ENCODE measurements at regions not wholly inside any gene's neighbourhood (a gene's known extent, or its start where the extent isn't known, plus 50 kb on each side); places are given as distances from the start of the nearest gene placed in this dataset.

DNA sequence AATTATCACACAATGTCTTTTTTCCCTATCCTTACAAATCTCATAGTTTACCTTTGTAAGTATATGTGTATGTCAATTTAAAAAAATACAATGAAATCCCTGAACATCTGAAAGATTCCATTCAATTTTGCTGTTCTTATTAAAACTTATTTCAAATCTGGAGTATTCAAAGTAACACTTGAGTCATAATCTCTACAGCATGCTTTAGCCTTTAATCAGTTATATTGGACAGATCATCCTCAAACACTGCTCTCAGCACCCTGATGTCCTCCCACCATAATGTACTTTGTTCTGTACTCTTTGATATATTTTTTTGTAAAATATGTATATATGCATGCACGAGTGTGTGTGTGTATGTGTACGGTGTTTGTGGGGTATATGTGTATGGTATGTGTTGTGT lies 83.0 kb upstream of the RPS6KA2 start:
- ChIA-PET POLR2A (no interaction called here), CTCF (no interaction called here)
- TF ChIP-seq, protein P1, sequence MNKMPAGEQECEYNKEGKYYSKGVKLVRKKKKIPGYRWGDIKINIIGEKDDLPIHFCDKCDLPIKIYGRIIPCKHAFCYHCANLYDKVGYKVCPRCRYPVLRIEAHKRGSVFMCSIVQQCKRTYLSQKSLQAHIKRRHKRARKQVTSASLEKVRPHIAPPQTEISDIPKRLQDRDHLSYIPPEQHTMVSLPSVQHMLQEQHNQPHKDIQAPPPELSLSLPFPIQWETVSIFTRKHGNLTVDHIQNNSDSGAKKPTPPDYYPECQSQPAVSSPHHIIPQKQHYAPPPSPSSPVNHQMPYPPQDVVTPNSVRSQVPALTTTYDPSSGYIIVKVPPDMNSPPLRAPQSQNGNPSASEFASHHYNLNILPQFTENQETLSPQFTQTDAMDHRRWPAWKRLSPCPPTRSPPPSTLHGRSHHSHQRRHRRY (tag by site-specific recombination; IDR thresholded peaks at IDR 0.05) = no peak
- no peak for TF ChIP-seq HOXA7 (CRISPR knock-in tag; IDR thresholded peaks at IDR 0.05; ENCODE audit: borderline replicate concordance)
- TF ChIP-seq ZNF529 (tag by site-specific recombination; IDR thresholded peaks at IDR 0.05; ENCODE audit: insufficient replicate concordance) = no peak
- TF ChIP-seq ZNF169 (tag by site-specific recombination; IDR thresholded peaks at IDR 0.05) = no peak
- no peak for TF ChIP-seq ZNF558 (tag by site-specific recombination; IDR thresholded peaks at IDR 0.05)
- TF ChIP-seq ZNF837 (tag by site-specific recombination; IDR thresholded peaks at IDR 0.05) = no peak
- TF ChIP-seq, protein P2, sequence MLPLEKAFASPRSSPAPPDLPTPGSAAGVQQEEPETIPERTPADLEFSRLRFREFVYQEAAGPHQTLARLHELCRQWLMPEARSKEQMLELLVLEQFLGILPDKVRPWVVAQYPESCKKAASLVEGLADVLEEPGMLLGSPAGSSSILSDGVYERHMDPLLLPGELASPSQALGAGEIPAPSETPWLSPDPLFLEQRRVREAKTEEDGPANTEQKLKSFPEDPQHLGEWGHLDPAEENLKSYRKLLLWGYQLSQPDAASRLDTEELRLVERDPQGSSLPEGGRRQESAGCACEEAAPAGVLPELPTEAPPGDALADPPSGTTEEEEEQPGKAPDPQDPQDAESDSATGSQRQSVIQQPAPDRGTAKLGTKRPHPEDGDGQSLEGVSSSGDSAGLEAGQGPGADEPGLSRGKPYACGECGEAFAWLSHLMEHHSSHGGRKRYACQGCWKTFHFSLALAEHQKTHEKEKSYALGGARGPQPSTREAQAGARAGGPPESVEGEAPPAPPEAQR (tag by site-specific recombination; IDR thresholded peaks at IDR 0.05) = no peak
- TF ChIP-seq KLF7 (tag by site-specific recombination; IDR thresholded peaks at IDR 0.05; ENCODE audit: borderline replicate concordance) = no peak
- TF ChIP-seq ZNF501 (tag by site-specific recombination; IDR thresholded peaks at IDR 0.05) = no peak
- Histone ChIP-seq H3K4me1 (ENCODE audit: control insufficient read depth, insufficient read depth, low read length) (no peaks in the 10 kb centered on the region), H3K36me3 (ENCODE audit: control insufficient read depth in 2 of 2, insufficient read depth in 1 of 2, low read length in 2 of 2) (no peaks in the 10 kb centered on the region), H3K27ac (ENCODE audit: extremely low read depth, low read depth, low read length) (no peak overlapping the region), H3K9me3 (ENCODE audit: control insufficient read depth, insufficient read depth, low read depth, low read length) (no peaks in the 10 kb centered on the region), H3K4me3 (ENCODE audit: low read depth, low read length) (no peak overlapping the region)

DNA sequence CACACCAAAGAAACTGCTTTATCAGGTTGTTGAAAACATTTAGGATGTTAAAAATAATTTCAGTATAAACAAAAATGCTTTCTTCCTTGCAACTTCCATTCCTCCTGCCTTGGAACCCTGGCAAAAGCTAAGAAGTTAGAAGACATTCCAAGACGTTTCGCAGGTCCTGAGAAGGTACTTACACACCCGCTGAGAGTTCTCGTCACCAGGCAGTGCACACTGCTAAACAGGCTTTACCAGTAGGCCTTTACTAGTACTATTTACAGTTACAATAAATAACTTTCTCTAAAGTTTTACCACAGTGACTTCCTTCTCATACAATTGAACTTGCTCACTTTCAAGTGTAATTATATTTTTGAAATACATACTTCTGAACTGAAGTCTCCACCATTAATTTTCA lies 81.4 kb upstream of the RPS6KA2 start:
- Histone ChIP-seq H3K27ac (ENCODE audit: extremely low read depth, low read depth, low read length) (no peak overlapping the region), H3K4me1 (ENCODE audit: control insufficient read depth, insufficient read depth, low read length) (no peaks in the 10 kb centered on the region), H3K36me3 (ENCODE audit: control insufficient read depth in 2 of 2, insufficient read depth in 1 of 2, low read length in 2 of 2) (no peaks in the 10 kb centered on the region), H3K9me3 (ENCODE audit: control insufficient read depth, insufficient read depth, low read depth, low read length) (no peaks in the 10 kb centered on the region), H3K4me3 (ENCODE audit: low read depth, low read length) (no peak overlapping the region)
- ChIA-PET POLR2A (interaction anchor here (0.5 kb wide), 1 partner anchor 140 kb away, joined by 6 read pairs; no protein-coding TSS in a partner anchor), CTCF (interaction anchor here (0.6 to 1.5 kb wide), 3 partner anchors 58 to 307 kb away, joined by 3 to 8 read pairs (median 3); no protein-coding TSS in a partner anchor)
- TF ChIP-seq, protein P3, sequence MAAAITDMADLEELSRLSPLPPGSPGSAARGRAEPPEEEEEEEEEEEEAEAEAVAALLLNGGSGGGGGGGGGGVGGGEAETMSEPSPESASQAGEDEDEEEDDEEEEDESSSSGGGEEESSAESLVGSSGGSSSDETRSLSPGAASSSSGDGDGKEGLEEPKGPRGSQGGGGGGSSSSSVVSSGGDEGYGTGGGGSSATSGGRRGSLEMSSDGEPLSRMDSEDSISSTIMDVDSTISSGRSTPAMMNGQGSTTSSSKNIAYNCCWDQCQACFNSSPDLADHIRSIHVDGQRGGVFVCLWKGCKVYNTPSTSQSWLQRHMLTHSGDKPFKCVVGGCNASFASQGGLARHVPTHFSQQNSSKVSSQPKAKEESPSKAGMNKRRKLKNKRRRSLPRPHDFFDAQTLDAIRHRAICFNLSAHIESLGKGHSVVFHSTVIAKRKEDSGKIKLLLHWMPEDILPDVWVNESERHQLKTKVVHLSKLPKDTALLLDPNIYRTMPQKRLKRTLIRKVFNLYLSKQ (tag by site-specific recombination; IDR thresholded peaks at IDR 0.05; ENCODE audit: borderline replicate concordance) = no peak
- no peak for TF ChIP-seq GLIS1 (tag by site-specific recombination; IDR thresholded peaks at IDR 0.05)

DNA sequence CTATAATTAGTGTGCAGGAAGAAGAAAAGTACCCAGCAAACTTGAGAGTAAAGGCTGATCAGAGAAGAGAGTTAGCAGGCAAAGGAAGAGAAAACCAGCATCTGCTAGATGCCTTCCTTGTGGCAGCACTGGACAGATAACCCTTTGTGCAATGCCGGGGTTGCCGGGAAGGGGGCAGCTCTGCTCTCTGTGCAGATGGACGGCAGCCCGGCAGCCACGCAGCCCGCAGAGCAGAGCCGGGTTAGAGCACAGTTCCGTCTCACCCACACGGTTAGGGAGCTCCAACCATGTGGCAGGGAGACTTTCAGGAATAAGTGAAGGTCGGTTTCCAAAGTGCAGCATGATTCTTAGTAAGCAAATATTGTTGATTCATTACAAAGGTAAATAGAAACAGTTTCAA lies 80.0 kb upstream of the RPS6KA2 start:
- Histone ChIP-seq H3K36me3 (ENCODE audit: control insufficient read depth in 2 of 2, insufficient read depth in 1 of 2, low read length in 2 of 2) (no peaks in the 10 kb centered on the region), H3K27ac (ENCODE audit: extremely low read depth, low read depth, low read length) (no peak overlapping the region), H3K4me3 (ENCODE audit: low read depth, low read length) (no peak overlapping the region), H3K9me3 (ENCODE audit: control insufficient read depth, insufficient read depth, low read depth, low read length) (no peaks in the 10 kb centered on the region), H3K4me1 (ENCODE audit: control insufficient read depth, insufficient read depth, low read length) (no peaks in the 10 kb centered on the region)
- ChIA-PET CTCF (interaction anchor here (0.5 to 1.5 kb wide), 9 partner anchors 8 to 284 kb away, joined by 3 to 8 read pairs (median 3); no protein-coding TSS in a partner anchor), POLR2A (no interaction called here)
- TF ChIP-seq, protein P4, sequence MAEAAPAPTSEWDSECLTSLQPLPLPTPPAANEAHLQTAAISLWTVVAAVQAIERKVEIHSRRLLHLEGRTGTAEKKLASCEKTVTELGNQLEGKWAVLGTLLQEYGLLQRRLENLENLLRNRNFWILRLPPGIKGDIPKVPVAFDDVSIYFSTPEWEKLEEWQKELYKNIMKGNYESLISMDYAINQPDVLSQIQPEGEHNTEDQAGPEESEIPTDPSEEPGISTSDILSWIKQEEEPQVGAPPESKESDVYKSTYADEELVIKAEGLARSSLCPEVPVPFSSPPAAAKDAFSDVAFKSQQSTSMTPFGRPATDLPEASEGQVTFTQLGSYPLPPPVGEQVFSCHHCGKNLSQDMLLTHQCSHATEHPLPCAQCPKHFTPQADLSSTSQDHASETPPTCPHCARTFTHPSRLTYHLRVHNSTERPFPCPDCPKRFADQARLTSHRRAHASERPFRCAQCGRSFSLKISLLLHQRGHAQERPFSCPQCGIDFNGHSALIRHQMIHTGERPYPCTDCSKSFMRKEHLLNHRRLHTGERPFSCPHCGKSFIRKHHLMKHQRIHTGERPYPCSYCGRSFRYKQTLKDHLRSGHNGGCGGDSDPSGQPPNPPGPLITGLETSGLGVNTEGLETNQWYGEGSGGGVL (tag by site-specific recombination; IDR thresholded peaks at IDR 0.05) = no peak
- TF ChIP-seq, protein P5, sequence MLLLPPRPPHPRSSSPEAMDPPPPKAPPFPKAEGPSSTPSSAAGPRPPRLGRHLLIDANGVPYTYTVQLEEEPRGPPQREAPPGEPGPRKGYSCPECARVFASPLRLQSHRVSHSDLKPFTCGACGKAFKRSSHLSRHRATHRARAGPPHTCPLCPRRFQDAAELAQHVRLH (tag by site-specific recombination; IDR thresholded peaks at IDR 0.05) = no peak
- TF ChIP-seq ZNF175 (tag by site-specific recombination; IDR thresholded peaks at IDR 0.05) (no peak), ZNF19 (tag by site-specific recombination; IDR thresholded peaks at IDR 0.05; ENCODE audit: low read depth) (no peak), TRIM28 (IDR thresholded peaks at IDR 0.05; ENCODE audit: borderline replicate concordance, low read length) (peak; percentile 51; the same call in 1 of the 2 replicates), ZNF112 (tag by site-specific recombination; IDR thresholded peaks at IDR 0.05) (no peak)

Measured in HEK293 (cell line).